ENCODE measurements at regions not wholly inside any gene's neighbourhood (a gene's known extent, or its start where the extent isn't known, plus 50 kb on each side); places are given as distances from the start of the nearest gene placed in this dataset.

GRCh38 chr18:61756244-61756643 is 136.6 kb downstream of the RNF152 start:
- TF ChIP-seq CTCF (IDR thresholded peaks at IDR 0.05; ENCODE audit: partially characterized antibody, unreplicated experiment): no peak
- DNase-seq: no peak
- Mint-ChIP-seq H3K4me1 (ENCODE audit: low read depth, unreplicated experiment) (no peaks in the 10 kb centered on the region), H3K4me3 (ENCODE audit: unreplicated experiment) (no peak overlapping the region), H3K27ac (ENCODE audit: unreplicated experiment) (no peak overlapping the region), H3K27me3 (ENCODE audit: unreplicated experiment) (no peaks in the 10 kb centered on the region), H3K36me3 (ENCODE audit: unreplicated experiment) (no peaks in the 10 kb centered on the region), H3K9me3 (ENCODE audit: unreplicated experiment) (peaks cover 3% of the 10 kb centered on the region)

GRCh38 chr18:61755555-61755954 is 137.3 kb downstream of the RNF152 start:
- Mint-ChIP-seq H3K4me3 (ENCODE audit: unreplicated experiment) (no peak overlapping the region), H3K9me3 (ENCODE audit: unreplicated experiment) (peaks cover 3% of the 10 kb centered on the region), H3K36me3 (ENCODE audit: unreplicated experiment) (no peaks in the 10 kb centered on the region), H3K27ac (ENCODE audit: unreplicated experiment) (no peak overlapping the region), H3K27me3 (ENCODE audit: unreplicated experiment) (no peaks in the 10 kb centered on the region), H3K4me1 (ENCODE audit: low read depth, unreplicated experiment) (no peaks in the 10 kb centered on the region)
- DNase-seq: no peak
- TF ChIP-seq CTCF (IDR thresholded peaks at IDR 0.05; ENCODE audit: partially characterized antibody, unreplicated experiment): no peak

GRCh38 chr18:61754039-61754583 is 138.7 kb downstream of the RNF152 start:
- Mint-ChIP-seq H3K36me3 (ENCODE audit: unreplicated experiment) (no peaks in the 10 kb centered on the region), H3K27me3 (ENCODE audit: unreplicated experiment) (no peaks in the 10 kb centered on the region), H3K27ac (ENCODE audit: unreplicated experiment) (no peak overlapping the region), H3K9me3 (ENCODE audit: unreplicated experiment) (peaks cover 3% of the 10 kb centered on the region), H3K4me1 (ENCODE audit: low read depth, unreplicated experiment) (no peaks in the 10 kb centered on the region), H3K4me3 (ENCODE audit: unreplicated experiment) (no peak overlapping the region)
- no peak for DNase-seq
- no peak for TF ChIP-seq CTCF (IDR thresholded peaks at IDR 0.05; ENCODE audit: partially characterized antibody, unreplicated experiment)

- Mint-ChIP-seq H3K9me3 (ENCODE audit: unreplicated experiment) (peaks cover 3% of the 10 kb centered on the region), H3K36me3 (ENCODE audit: unreplicated experiment) (no peaks in the 10 kb centered on the region), H3K4me1 (ENCODE audit: low read depth, unreplicated experiment) (no peaks in the 10 kb centered on the region), H3K27me3 (ENCODE audit: unreplicated experiment) (no peaks in the 10 kb centered on the region), H3K27ac (ENCODE audit: unreplicated experiment) (no peak overlapping the region), H3K4me3 (ENCODE audit: unreplicated experiment) (no peak overlapping the region)
- DNase-seq: no peak
- no peak for TF ChIP-seq CTCF (IDR thresholded peaks at IDR 0.05; ENCODE audit: partially characterized antibody, unreplicated experiment)
Measured at GRCh38 chr18:61753373-61753772, 139.4 kb downstream of the RNF152 start.

- no peak for DNase-seq
- no peak for TF ChIP-seq CTCF (IDR thresholded peaks at IDR 0.05; ENCODE audit: partially characterized antibody, unreplicated experiment)
- Mint-ChIP-seq H3K36me3 (ENCODE audit: unreplicated experiment) (no peaks in the 10 kb centered on the region), H3K4me3 (ENCODE audit: unreplicated experiment) (no peak overlapping the region), H3K4me1 (ENCODE audit: low read depth, unreplicated experiment) (no peaks in the 10 kb centered on the region), H3K27me3 (ENCODE audit: unreplicated experiment) (no peaks in the 10 kb centered on the region), H3K9me3 (ENCODE audit: unreplicated experiment) (peaks cover 3% of the 10 kb centered on the region), H3K27ac (ENCODE audit: unreplicated experiment) (no peak overlapping the region)
Measured at GRCh38 chr18:61752973-61753372, 139.8 kb downstream of the RNF152 start.

Measured in glutamatergic neuron (in vitro differentiated cells).